ENCODE measurements at regions not wholly inside any gene's neighbourhood (a gene's known extent, or its start where the extent isn't known, plus 50 kb on each side); places are given as distances from the start of the nearest gene placed in this dataset.

GRCh38 chr6:100944644-100945043 is 63.5 kb upstream of the ASCC3 start:
- no peak for DNase-seq (ENCODE audit: low spot score)

GRCh38 chr6:100946021-100946540 is 65.0 kb upstream of the ASCC3 start:
- DNase-seq (ENCODE audit: low spot score) = no peak

- no peak for DNase-seq (ENCODE audit: low spot score)
These were observed 65.6 kb upstream of the ASCC3 start for GRCh38 chr6:100946711-100947110.

- no peak for DNase-seq (ENCODE audit: low spot score)
These were observed 67.4 kb upstream of the ASCC3 start for GRCh38 chr6:100948381-100949133.

GRCh38 chr6:100952006-100952405 is 70.9 kb upstream of the ASCC3 start:
- DNase-seq (ENCODE audit: low spot score) = no peak

GRCh38 chr6:100959280-100959679 is 78.2 kb upstream of the ASCC3 start:
- DNase-seq (ENCODE audit: low spot score) = no peak

- DNase-seq (ENCODE audit: low spot score) = no peak
These were observed 81.3 kb upstream of the ASCC3 start for GRCh38 chr6:100962466-100962865.

- DNase-seq (ENCODE audit: low spot score) = no peak
These were observed 83.9 kb upstream of the ASCC3 start for GRCh38 chr6:100965067-100965466.

- no peak for DNase-seq (ENCODE audit: low spot score)
These were observed 87.8 kb upstream of the ASCC3 start for GRCh38 chr6:100968949-100969348.

GRCh38 chr6:100979267-100979666 is 98.1 kb upstream of the ASCC3 start:
- DNase-seq (ENCODE audit: low spot score) = no peak

GRCh38 chr6:100980949-100981348 is 99.8 kb upstream of the ASCC3 start:
- DNase-seq (ENCODE audit: low spot score) = no peak

GRCh38 chr6:100986921-100987320 is 105.8 kb upstream of the ASCC3 start:
- DNase-seq (ENCODE audit: low spot score) = no peak

GRCh38 chr6:100987556-100987955 is 106.4 kb upstream of the ASCC3 start:
- DNase-seq (ENCODE audit: low spot score) = no peak

GRCh38 chr6:100988391-100988984 is 107.4 kb upstream of the ASCC3 start:
- DNase-seq (ENCODE audit: low spot score) = no peak

GRCh38 chr6:100990070-100990469 is 108.9 kb upstream of the ASCC3 start:
- no peak for DNase-seq (ENCODE audit: low spot score)

- no peak for DNase-seq (ENCODE audit: low spot score)
These were observed 115.3 kb upstream of the ASCC3 start for GRCh38 chr6:100996409-100996808.

GRCh38 chr6:100998111-100998510 is 117.0 kb upstream of the ASCC3 start:
- DNase-seq (ENCODE audit: low spot score) = no peak

- no peak for DNase-seq (ENCODE audit: low spot score)
These were observed 118.0 kb upstream of the ASCC3 start for GRCh38 chr6:100999034-100999597.

GRCh38 chr6:101000341-101000740 is 119.2 kb upstream of the ASCC3 start:
- no peak for DNase-seq (ENCODE audit: low spot score)

GRCh38 chr6:101001012-101001411 is 119.9 kb upstream of the ASCC3 start:
- no peak for DNase-seq (ENCODE audit: low spot score)

GRCh38 chr6:101001607-101002006 is 120.5 kb upstream of the ASCC3 start:
- DNase-seq (ENCODE audit: low spot score) = no peak

- DNase-seq (ENCODE audit: low spot score) = no peak
These were observed 121.9 kb upstream of the ASCC3 start for GRCh38 chr6:101003075-101003474.

- peak; percentile 25 for DNase-seq (ENCODE audit: low spot score)
These were observed 130.1 kb upstream of the ASCC3 start for GRCh38 chr6:101011186-101011585.

Data from CD4-positive, alpha-beta T cell treated with Interleukin-6 at 100 ng/mL for 8 hours (primary cell).